ENCODE measurements at regions not wholly inside any gene's neighbourhood (a gene's known extent, or its start where the extent isn't known, plus 50 kb on each side); places are given as distances from the start of the nearest gene placed in this dataset.

GRCh38 chr1:98406352-98407088, 255.0 kb upstream of the SNX7 start:
- no peaks in the 10 kb centered on the region for H3K27me3 ChIP-seq (replicated peaks in 1 of 2; ENCODE audit: control insufficient read depth in 2 of 2, insufficient read depth in 2 of 2, low read length in 1 of 2)
- no peak overlapping the region for H3K4me2 ChIP-seq (ENCODE audit: control insufficient read depth, insufficient read depth)
- no peak for FAIRE-seq
- no TSS peak for BruUV-seq (replicated peaks)
- ChIA-PET RAD21 (ENCODE audit: unreplicated experiment) (interaction anchor here (1.0 kb wide), 1 partner anchor 343 kb away, joined by 3 read pairs; no protein-coding TSS in a partner anchor), POLR2A (no interaction called here), CTCF (interaction anchor here (0.6 kb wide), 1 partner anchor 352 kb away, joined by 3 read pairs; no protein-coding TSS in a partner anchor), SMC1A (ENCODE audit: uncharacterized antibody, unreplicated experiment) (no interaction called here)
- H3K79me2 ChIP-seq (ENCODE audit: control insufficient read depth, insufficient read depth, low read length), result no peaks in the 10 kb centered on the region
- no peak overlapping the region for H3K4me3 ChIP-seq
- in situ Hi-C loops (cut with MboI), result no loop called here
- H2AFZ ChIP-seq (ENCODE audit: control insufficient read depth, low read depth, low read length), result no peak overlapping the region
- intact Hi-C loops (cut with micrococcal nuclease; ENCODE audit: unreplicated experiment), result no loop called here
- H3K36me3 ChIP-seq (ENCODE audit: control insufficient read depth in 2 of 2, insufficient read depth in 2 of 2, low read length in 1 of 2), result no peaks in the 10 kb centered on the region
- no peaks in the 10 kb centered on the region for H4K20me1 ChIP-seq (ENCODE audit: control insufficient read depth, insufficient read depth)
- no peak overlapping the region for H3K27ac ChIP-seq (ENCODE audit: control insufficient read depth, insufficient read depth)
- H3K4me1 ChIP-seq (ENCODE audit: control insufficient read depth, insufficient read depth, low read length), result no peaks in the 10 kb centered on the region
- H3K9me3 ChIP-seq (replicated peaks; ENCODE audit: control insufficient read depth, insufficient read depth, low read length), result no peaks in the 10 kb centered on the region
- no peak overlapping the region for H3K9ac ChIP-seq (ENCODE audit: control insufficient read depth, insufficient read depth, low read length)
- no peak for DNase-seq (ENCODE audit: low read depth, low spot score)
- WGBS (ENCODE audit: insufficient coverage, insufficient replicate concordance, low lambda C conversion rate, missing lambda C conversion rate), result 0% methylated on average over 1 of the region's 1 CpG
- no peak for ATAC-seq
- TF ChIP-seq CBX3 (IDR thresholded peaks at IDR 0.05; ENCODE audit: borderline replicate concordance, low read depth), result no peak
- no peak for TF ChIP-seq HDAC2 (IDR thresholded peaks at IDR 0.05)
- TF ChIP-seq SIN3A (IDR thresholded peaks at IDR 0.05; ENCODE audit: low read depth, low read length), result no peak
- no peak for TF ChIP-seq TAF1 (IDR thresholded peaks at IDR 0.05; ENCODE audit: borderline replicate concordance, low read depth, low read length)
- no peak for TF ChIP-seq SMAD1 (IDR thresholded peaks at IDR 0.05; ENCODE audit: low read depth, partially characterized antibody)
- TF ChIP-seq, protein P1, sequence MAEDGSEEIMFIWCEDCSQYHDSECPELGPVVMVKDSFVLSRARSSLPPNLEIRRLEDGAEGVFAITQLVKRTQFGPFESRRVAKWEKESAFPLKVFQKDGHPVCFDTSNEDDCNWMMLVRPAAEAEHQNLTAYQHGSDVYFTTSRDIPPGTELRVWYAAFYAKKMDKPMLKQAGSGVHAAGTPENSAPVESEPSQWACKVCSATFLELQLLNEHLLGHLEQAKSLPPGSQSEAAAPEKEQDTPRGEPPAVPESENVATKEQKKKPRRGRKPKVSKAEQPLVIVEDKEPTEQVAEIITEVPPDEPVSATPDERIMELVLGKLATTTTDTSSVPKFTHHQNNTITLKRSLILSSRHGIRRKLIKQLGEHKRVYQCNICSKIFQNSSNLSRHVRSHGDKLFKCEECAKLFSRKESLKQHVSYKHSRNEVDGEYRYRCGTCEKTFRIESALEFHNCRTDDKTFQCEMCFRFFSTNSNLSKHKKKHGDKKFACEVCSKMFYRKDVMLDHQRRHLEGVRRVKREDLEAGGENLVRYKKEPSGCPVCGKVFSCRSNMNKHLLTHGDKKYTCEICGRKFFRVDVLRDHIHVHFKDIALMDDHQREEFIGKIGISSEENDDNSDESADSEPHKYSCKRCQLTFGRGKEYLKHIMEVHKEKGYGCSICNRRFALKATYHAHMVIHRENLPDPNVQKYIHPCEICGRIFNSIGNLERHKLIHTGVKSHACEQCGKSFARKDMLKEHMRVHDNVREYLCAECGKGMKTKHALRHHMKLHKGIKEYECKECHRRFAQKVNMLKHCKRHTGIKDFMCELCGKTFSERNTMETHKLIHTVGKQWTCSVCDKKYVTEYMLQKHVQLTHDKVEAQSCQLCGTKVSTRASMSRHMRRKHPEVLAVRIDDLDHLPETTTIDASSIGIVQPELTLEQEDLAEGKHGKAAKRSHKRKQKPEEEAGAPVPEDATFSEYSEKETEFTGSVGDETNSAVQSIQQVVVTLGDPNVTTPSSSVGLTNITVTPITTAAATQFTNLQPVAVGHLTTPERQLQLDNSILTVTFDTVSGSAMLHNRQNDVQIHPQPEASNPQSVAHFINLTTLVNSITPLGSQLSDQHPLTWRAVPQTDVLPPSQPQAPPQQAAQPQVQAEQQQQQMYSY (CRISPR knock-in tag; IDR thresholded peaks at IDR 0.05), result no peak
- no peak for TF ChIP-seq E2F4 (IDR thresholded peaks at IDR 0.05; ENCODE audit: low read depth, low read length)
- no peak for TF ChIP-seq POLR2AphosphoS5 (IDR thresholded peaks at IDR 0.05; ENCODE audit: low read length)
- TF ChIP-seq, protein P2, sequence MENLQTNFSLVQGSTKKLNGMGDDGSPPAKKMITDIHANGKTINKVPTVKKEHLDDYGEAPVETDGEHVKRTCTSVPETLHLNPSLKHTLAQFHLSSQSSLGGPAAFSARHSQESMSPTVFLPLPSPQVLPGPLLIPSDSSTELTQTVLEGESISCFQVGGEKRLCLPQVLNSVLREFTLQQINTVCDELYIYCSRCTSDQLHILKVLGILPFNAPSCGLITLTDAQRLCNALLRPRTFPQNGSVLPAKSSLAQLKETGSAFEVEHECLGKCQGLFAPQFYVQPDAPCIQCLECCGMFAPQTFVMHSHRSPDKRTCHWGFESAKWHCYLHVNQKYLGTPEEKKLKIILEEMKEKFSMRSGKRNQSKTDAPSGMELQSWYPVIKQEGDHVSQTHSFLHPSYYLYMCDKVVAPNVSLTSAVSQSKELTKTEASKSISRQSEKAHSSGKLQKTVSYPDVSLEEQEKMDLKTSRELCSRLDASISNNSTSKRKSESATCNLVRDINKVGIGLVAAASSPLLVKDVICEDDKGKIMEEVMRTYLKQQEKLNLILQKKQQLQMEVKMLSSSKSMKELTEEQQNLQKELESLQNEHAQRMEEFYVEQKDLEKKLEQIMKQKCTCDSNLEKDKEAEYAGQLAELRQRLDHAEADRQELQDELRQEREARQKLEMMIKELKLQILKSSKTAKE (IDR thresholded peaks at IDR 0.05; ENCODE audit: low read depth, poor library complexity, severe bottlenecking), result no peak
- no peak for TF ChIP-seq ZNF274 (IDR thresholded peaks at IDR 0.05; ENCODE audit: insufficient read depth, insufficient read length)
- TF ChIP-seq ASH2L (IDR thresholded peaks at IDR 0.05; ENCODE audit: borderline replicate concordance, low read depth), result no peak
- TF ChIP-seq, protein P3, sequence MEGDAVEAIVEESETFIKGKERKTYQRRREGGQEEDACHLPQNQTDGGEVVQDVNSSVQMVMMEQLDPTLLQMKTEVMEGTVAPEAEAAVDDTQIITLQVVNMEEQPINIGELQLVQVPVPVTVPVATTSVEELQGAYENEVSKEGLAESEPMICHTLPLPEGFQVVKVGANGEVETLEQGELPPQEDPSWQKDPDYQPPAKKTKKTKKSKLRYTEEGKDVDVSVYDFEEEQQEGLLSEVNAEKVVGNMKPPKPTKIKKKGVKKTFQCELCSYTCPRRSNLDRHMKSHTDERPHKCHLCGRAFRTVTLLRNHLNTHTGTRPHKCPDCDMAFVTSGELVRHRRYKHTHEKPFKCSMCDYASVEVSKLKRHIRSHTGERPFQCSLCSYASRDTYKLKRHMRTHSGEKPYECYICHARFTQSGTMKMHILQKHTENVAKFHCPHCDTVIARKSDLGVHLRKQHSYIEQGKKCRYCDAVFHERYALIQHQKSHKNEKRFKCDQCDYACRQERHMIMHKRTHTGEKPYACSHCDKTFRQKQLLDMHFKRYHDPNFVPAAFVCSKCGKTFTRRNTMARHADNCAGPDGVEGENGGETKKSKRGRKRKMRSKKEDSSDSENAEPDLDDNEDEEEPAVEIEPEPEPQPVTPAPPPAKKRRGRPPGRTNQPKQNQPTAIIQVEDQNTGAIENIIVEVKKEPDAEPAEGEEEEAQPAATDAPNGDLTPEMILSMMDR (IDR thresholded peaks at IDR 0.05 in 2 of 3, conservative IDR thresholded peaks at IDR 0.05 in 1 of 3; ENCODE audit: control insufficient read depth in 2 of 3, extremely low read depth in 1 of 3, insufficient read depth in 1 of 3, low read depth in 3 of 3, low read length in 3 of 3), result no peak
- TF ChIP-seq LARP7 (IDR thresholded peaks at IDR 0.05), result no peak

Measured in GM12878 (cell line).